Stomach smooth muscle (tissue), 2 donors: ENCODE measurements at regions not wholly inside any gene's neighbourhood (a gene's known extent, or its start where the extent isn't known, plus 50 kb on each side); places are given as distances from the start of the nearest gene placed in this dataset.
"Not testable (repeated sequence)": the region's sequence is repeated elsewhere in the genome, so short reads cannot be mapped to it uniquely, and the experiment has no call there.

ENCODE experiments used
- H3K27ac ChIP-seq: one replicate; pipeline ENCODE4 v1.7.0; 2013; ENCODE audit warnings: mild to moderate bottlenecking, low read length, inconsistent platforms
- H3K27me3 ChIP-seq, 2 donors: one replicate each; pipeline ENCODE4 v1.7.0; 2013; ENCODE audit warnings: low read length in 2 of 2; ENCODE audit not compliant: insufficient read depth in 2 of 2, control insufficient read depth in 1 of 2
- H3K36me3 ChIP-seq, 2 donors: one replicate each; pipeline ENCODE4 v1.7.0; 2013; ENCODE audit warnings: low read length in 2 of 2; ENCODE audit not compliant: control insufficient read depth in 2 of 2, insufficient read depth in 2 of 2
- H3K4me1 ChIP-seq: one replicate; pipeline ENCODE4 v1.7.0; 2013; ENCODE audit warnings: low read length; ENCODE audit not compliant: control insufficient read depth, insufficient read depth
- H3K4me3 ChIP-seq, 2 donors: one replicate each; pipeline ENCODE4 v1.7.0; 2013; ENCODE audit warnings: low read length in 2 of 2
- H3K9ac ChIP-seq, 2 donors: one replicate each; pipeline ENCODE4 v1.7.0; 2013; ENCODE audit warnings: low read length in 2 of 2, mild to moderate bottlenecking in 1 of 2
- H3K9me3 ChIP-seq, 2 donors: one replicate each; pipeline ENCODE4 v1.7.0; 2013; ENCODE audit warnings: low read length in 2 of 2; ENCODE audit not compliant: control insufficient read depth in 2 of 2
- donor health status: healthy.
- donor health status: Pancreatic carcinoma.

DNA sequence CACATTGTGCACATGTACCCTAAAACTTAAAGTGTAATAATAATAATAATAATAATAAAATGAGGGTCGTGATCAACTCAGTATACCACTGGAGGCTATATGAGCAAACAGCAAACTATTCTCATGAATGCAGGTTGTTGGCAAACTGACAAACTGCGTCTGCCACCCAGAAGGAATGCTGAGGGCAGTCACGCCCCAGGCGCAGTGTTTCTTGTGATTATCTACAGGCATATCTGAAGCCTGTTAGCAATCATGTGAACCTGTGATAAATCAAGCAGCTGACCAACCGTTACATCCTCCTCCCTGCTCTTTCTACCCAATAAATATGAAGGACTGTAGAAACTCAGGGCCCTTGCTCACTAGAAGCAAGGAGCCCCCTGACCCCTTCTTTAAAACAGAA lies 416.9 kb downstream of the CDH10 start:
- not testable (repeated sequence) for H3K9ac ChIP-seq, H3K4me3 ChIP-seq, H3K27ac ChIP-seq, H3K27me3 ChIP-seq, H3K36me3 ChIP-seq, H3K4me1 ChIP-seq, H3K9me3 ChIP-seq

- Histone ChIP-seq H3K4me1 (no peaks in the 10 kb centered on the region), H3K9ac (no peak overlapping the region)
These were observed 412.7 kb downstream of the CDH10 start for GRCh38 chr5:24232041-24232440.

GRCh38 chr5:24232929-24233498 lies 411.8 kb downstream of the CDH10 start:
- Histone ChIP-seq H3K4me1 (no peaks in the 10 kb centered on the region), H3K4me3 (no peak overlapping the region), H3K27me3 (no peaks in the 10 kb centered on the region), H3K9ac (no peak overlapping the region), H3K36me3 (no peaks in the 10 kb centered on the region), H3K9me3 (no peaks in the 10 kb centered on the region), H3K27ac (no peak overlapping the region)

More at GRCh38 chr5:24232041-24232440, 412.7 kb downstream of the CDH10 start:
- Histone ChIP-seq H3K36me3 (no peaks in the 10 kb centered on the region), H3K27me3 (no peaks in the 10 kb centered on the region), H3K27ac (no peak overlapping the region), H3K9me3 (peaks cover 0 to 1% of the 10 kb centered on the region in 2 donors), H3K4me3 (no peak overlapping the region)

DNA sequence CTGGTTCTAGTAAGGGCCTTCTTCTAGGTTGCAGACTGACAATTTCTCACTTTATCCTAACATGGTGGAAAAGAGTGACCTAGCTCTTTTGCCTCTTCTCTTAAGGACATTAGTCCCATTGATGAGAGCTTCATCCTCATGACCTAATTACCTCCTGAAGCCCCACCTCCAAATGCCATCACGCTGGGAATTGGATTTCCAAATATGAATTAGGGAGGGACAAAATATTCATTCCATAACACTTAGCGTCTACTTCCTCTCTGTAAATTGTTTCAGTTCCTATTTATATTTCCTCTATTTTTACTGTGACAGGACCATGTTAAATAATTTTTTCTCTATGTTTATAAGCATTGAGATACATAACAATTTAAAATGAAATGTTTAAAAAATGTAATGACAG lies 408.8 kb downstream of the CDH10 start:
- H3K4me1 ChIP-seq = no peaks in the 10 kb centered on the region
- H3K27ac ChIP-seq = no peak overlapping the region
- no peak overlapping the region for H3K9ac ChIP-seq
- no peaks in the 10 kb centered on the region for H3K9me3 ChIP-seq
- H3K27me3 ChIP-seq = no peaks in the 10 kb centered on the region
- H3K4me3 ChIP-seq = no peak overlapping the region
- no peaks in the 10 kb centered on the region for H3K36me3 ChIP-seq

GRCh38 chr5:24245821-24246220 lies 399.0 kb downstream of the CDH10 start:
- Histone ChIP-seq H3K4me1 (no peaks in the 10 kb centered on the region), H3K27me3 (no peaks in the 10 kb centered on the region), H3K27ac (no peak overlapping the region), H3K9me3 (peaks cover 0 to 2% of the 10 kb centered on the region in 2 donors), H3K36me3 (no peaks in the 10 kb centered on the region), H3K9ac (no peak overlapping the region), H3K4me3 (no peak overlapping the region)

DNA sequence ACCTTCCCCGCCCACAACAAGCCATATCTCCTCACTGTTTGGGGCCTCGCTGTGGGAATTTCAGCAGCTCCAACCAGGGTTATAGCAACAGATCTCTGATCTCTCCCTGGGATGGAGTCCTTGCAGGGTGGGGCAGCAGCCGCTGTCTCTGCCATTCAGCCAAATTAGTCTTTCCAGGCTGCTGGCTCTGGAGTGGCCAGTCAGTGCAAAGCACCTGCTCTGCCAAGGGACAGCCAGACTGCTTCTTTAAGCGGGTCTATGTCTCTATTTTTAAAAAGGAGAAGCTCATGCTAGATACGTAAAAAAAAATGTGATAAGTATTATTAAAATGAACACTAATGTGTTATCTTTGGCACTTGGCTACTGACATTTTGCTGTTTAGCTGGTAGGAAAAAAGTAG lies 380.2 kb downstream of the CDH10 start:
- Histone ChIP-seq H3K4me3 (no peak overlapping the region), H3K9me3 (no peaks in the 10 kb centered on the region), H3K36me3 (no peaks in the 10 kb centered on the region), H3K4me1 (no peaks in the 10 kb centered on the region), H3K27me3 (no peaks in the 10 kb centered on the region), H3K27ac (no peak overlapping the region), H3K9ac (no peak overlapping the region)

- H3K4me3 ChIP-seq = no peak overlapping the region
- H3K9me3 ChIP-seq = no peaks in the 10 kb centered on the region
- H3K27ac ChIP-seq = no peak overlapping the region
- no peaks in the 10 kb centered on the region for H3K27me3 ChIP-seq
- no peaks in the 10 kb centered on the region for H3K36me3 ChIP-seq
- H3K4me1 ChIP-seq = no peaks in the 10 kb centered on the region
- H3K9ac ChIP-seq = no peak overlapping the region
These were observed 379.5 kb downstream of the CDH10 start for GRCh38 chr5:24265306-24265705.

DNA sequence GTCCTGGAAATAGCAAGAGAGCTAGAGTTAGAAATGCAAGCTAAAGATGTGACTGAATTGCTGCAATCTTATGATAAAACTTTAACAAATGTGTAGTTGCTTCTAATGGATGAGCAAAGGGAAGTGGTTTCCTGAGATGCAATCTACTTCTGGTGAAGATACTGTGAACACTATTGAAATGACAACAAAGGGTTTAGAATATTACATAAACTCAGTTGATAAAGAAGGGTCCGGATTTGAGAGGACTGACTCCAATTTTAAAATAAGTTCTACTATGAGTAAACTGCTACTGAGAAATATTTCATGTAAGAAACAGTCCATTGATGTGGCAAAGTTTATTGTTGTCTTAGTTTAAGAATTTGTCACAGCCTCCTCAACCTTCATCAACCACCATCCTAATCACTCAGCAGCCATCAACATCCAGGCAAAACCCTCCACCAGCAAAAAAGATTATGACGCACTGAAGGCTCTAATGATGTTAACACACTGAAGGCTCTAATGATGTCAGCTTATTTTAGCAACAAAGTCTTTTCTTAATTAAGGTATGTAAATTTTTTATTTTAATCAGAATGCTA lies 376.2 kb downstream of the CDH10 start:
- H3K9ac ChIP-seq = no peak overlapping the region
- no peaks in the 10 kb centered on the region for H3K36me3 ChIP-seq
- H3K27ac ChIP-seq = no peak overlapping the region
- no peaks in the 10 kb centered on the region for H3K9me3 ChIP-seq
- no peaks in the 10 kb centered on the region for H3K4me1 ChIP-seq
- no peak overlapping the region for H3K4me3 ChIP-seq
- no peaks in the 10 kb centered on the region for H3K27me3 ChIP-seq

DNA sequence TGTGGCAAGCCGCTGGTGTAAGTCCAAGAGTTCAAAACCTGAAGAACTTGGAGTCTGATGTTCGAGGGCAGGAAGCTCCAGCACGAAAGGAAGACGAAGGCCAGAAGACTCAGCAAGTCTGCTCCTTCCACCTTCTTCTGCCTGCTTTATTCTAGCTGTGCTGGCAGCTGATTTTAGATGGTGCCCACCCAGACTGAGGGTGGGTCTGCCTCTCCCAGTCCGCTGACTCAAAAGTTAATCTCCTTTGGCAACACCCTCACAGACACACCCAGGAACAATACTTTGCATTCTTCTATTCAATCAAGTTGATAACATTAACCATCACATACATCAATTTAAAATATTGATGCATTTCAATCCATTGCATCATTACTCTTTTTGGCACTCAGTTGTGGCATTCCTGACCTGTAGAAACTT lies 373.1 kb downstream of the CDH10 start:
- H3K4me3 ChIP-seq, H3K27ac ChIP-seq, H3K27me3 ChIP-seq, H3K9ac ChIP-seq, H3K36me3 ChIP-seq, H3K4me1 ChIP-seq, H3K9me3 ChIP-seq: not testable (repeated sequence)

DNA sequence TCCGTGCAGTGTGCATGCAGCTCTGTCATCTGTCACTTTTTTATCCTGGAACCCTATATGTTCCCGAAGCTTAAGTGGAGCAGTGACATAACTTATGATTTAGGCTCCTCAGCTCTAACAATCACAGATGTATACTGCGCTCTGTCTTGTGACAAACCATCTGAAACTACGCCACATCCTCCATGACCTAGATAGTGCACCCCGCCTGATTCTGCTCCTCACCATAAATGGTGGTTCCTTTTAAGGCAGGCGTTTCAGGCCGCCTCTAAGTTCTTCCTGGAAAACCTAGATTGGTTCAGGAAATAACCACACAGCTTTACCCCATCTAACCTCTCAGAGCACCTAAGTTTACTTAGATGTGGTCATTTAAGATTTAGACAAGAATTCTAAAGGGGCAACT lies 372.0 kb downstream of the CDH10 start:
- Histone ChIP-seq H3K9me3 (no peaks in the 10 kb centered on the region), H3K27me3 (no peaks in the 10 kb centered on the region), H3K4me3 (no peak overlapping the region), H3K36me3 (no peaks in the 10 kb centered on the region), H3K4me1 (no peaks in the 10 kb centered on the region), H3K27ac (no peak overlapping the region), H3K9ac (no peak overlapping the region)

- Histone ChIP-seq H3K27me3 (no peaks in the 10 kb centered on the region), H3K4me1 (no peaks in the 10 kb centered on the region), H3K9me3 (no peaks in the 10 kb centered on the region), H3K4me3 (no peak overlapping the region), H3K27ac (no peak overlapping the region), H3K9ac (no peak overlapping the region), H3K36me3 (no peaks in the 10 kb centered on the region)
These were observed 364.6 kb downstream of the CDH10 start for GRCh38 chr5:24280215-24280614.
